ENCODE measurements at regions not wholly inside any gene's neighbourhood (a gene's known extent, or its start where the extent isn't known, plus 50 kb on each side); places are given as distances from the start of the nearest gene placed in this dataset.

GRCh38 chr7:68321776-68322496, 1276.3 kb upstream of the AUTS2 start:
- H3K9me3 ChIP-seq (ENCODE audit: severe bottlenecking) = no peaks in the 10 kb centered on the region
- no peaks in the 10 kb centered on the region for H3K36me3 ChIP-seq
- H3K4me3 ChIP-seq (ENCODE audit: low read depth, low read length) = no peak overlapping the region
- no peaks in the 10 kb centered on the region for H3K27me3 ChIP-seq (ENCODE audit: insufficient read depth, low read depth, severe bottlenecking)
- TF ChIP-seq CTCF (IDR thresholded peaks at IDR 0.05; ENCODE audit: low read depth, low read length) = no peak
- no peak for DNase-seq
- 0 out of 2 replicates have a peak overlapping the region, but pooled peaks have one; percentile 14 for H3K27ac ChIP-seq

GRCh38 chr7:68324621-68325020, 1273.7 kb upstream of the AUTS2 start:
- H3K9me3 ChIP-seq (ENCODE audit: severe bottlenecking) = no peaks in the 10 kb centered on the region
- no peak overlapping the region for H3K27ac ChIP-seq
- H3K4me3 ChIP-seq (ENCODE audit: low read depth, low read length) = no peak overlapping the region
- H3K36me3 ChIP-seq = no peaks in the 10 kb centered on the region
- no peak for DNase-seq
- TF ChIP-seq CTCF (IDR thresholded peaks at IDR 0.05; ENCODE audit: low read depth, low read length) = no peak
- no peaks in the 10 kb centered on the region for H3K27me3 ChIP-seq (ENCODE audit: insufficient read depth, low read depth, severe bottlenecking)

- Histone ChIP-seq H3K36me3 (no peaks in the 10 kb centered on the region), H3K9me3 (ENCODE audit: severe bottlenecking) (no peaks in the 10 kb centered on the region), H3K4me3 (ENCODE audit: low read depth, low read length) (no peak overlapping the region), H3K27me3 (ENCODE audit: insufficient read depth, low read depth, severe bottlenecking) (no peaks in the 10 kb centered on the region), H3K27ac (no peak overlapping the region)
- DNase-seq = no peak
- TF ChIP-seq CTCF (IDR thresholded peaks at IDR 0.05; ENCODE audit: low read depth, low read length) = no peak
These were observed 1264.1 kb upstream of the AUTS2 start for GRCh38 chr7:68334216-68334615.

GRCh38 chr7:68334636-68335272, 1263.5 kb upstream of the AUTS2 start:
- TF ChIP-seq CTCF (IDR thresholded peaks at IDR 0.05; ENCODE audit: low read depth, low read length) = no peak
- no peaks in the 10 kb centered on the region for H3K27me3 ChIP-seq (ENCODE audit: insufficient read depth, low read depth, severe bottlenecking)
- no peak overlapping the region for H3K4me3 ChIP-seq (ENCODE audit: low read depth, low read length)
- no peaks in the 10 kb centered on the region for H3K9me3 ChIP-seq (ENCODE audit: severe bottlenecking)
- DNase-seq = no peak
- H3K36me3 ChIP-seq = no peaks in the 10 kb centered on the region
- H3K27ac ChIP-seq = no peak overlapping the region

GRCh38 chr7:68336594-68336993, 1261.7 kb upstream of the AUTS2 start:
- H3K4me3 ChIP-seq (ENCODE audit: low read depth, low read length) = no peak overlapping the region

More at GRCh38 chr7:68336594-68336993, 1261.7 kb upstream of the AUTS2 start:
- Histone ChIP-seq H3K36me3 (no peaks in the 10 kb centered on the region), H3K27me3 (ENCODE audit: insufficient read depth, low read depth, severe bottlenecking) (no peaks in the 10 kb centered on the region), H3K9me3 (ENCODE audit: severe bottlenecking) (no peaks in the 10 kb centered on the region), H3K27ac (no peak overlapping the region)
- TF ChIP-seq CTCF (IDR thresholded peaks at IDR 0.05; ENCODE audit: low read depth, low read length) = no peak
- no peak for DNase-seq
